GM23248 (cell line): ENCODE measurements at regions not wholly inside any gene's neighbourhood (a gene's known extent, or its start where the extent isn't known, plus 50 kb on each side); places are given as distances from the start of the nearest gene placed in this dataset.

Experiments
- DNase-seq: peaks from one replicate; pipeline ENCODE4 v3.0.0-alpha.2; 2015
- H2AFZ ChIP-seq: fragments of 200-600 bp; sonication (generic); 2 replicates; pipeline ENCODE4 v1.6.1; 2016; ENCODE audit warnings: antibody characterized with exemption
- H3F3A ChIP-seq: fragments of 200-600 bp; sonication (generic); 2 replicates; pipeline ENCODE4 v1.6.1; 2016; ENCODE audit warnings: mild to moderate bottlenecking, antibody characterized with exemption, mixed run types; ENCODE audit not compliant: insufficient read depth
- H3K27ac ChIP-seq: fragments of 200-600 bp; sonication (generic); 2 replicates; pipeline ENCODE4 v1.5.1; 2016; ENCODE audit warnings: mild to moderate bottlenecking
- H3K27me3 ChIP-seq: fragments of 200-600 bp; sonication (generic); replicated peaks from 2 replicates; pipeline ENCODE4 v1.6.1; 2016; ENCODE audit warnings: mild to moderate bottlenecking; ENCODE audit not compliant: insufficient read depth
- H3K36me3 ChIP-seq: fragments of 200-600 bp; sonication (generic); 2 replicates; pipeline ENCODE4 v1.6.1; 2016; ENCODE audit warnings: low read depth, mild to moderate bottlenecking
- H3K4me1 ChIP-seq: fragments of 200-600 bp; sonication (generic); 2 replicates; pipeline ENCODE4 v1.6.1; 2016; ENCODE audit warnings: mild to moderate bottlenecking; ENCODE audit not compliant: insufficient read depth
- H3K4me2 ChIP-seq: fragments of 200-600 bp; sonication (generic); one replicate; pipeline ENCODE4 v1.6.1; 2016; ENCODE audit warnings: mild to moderate bottlenecking; ENCODE audit not compliant: unreplicated experiment
- H3K4me3 ChIP-seq: fragments of 200-600 bp; sonication (generic); 2 replicates; pipeline ENCODE4 v1.5.1; 2016; ENCODE audit warnings: mild to moderate bottlenecking
- H3K79me2 ChIP-seq: fragments of 200-600 bp; sonication (generic); 2 replicates; pipeline ENCODE4 v1.6.1; 2016; ENCODE audit warnings: mild to moderate bottlenecking; ENCODE audit not compliant: insufficient read depth
- H3K9ac ChIP-seq: fragments of 200-600 bp; sonication (generic); 2 replicates; pipeline ENCODE4 v1.6.1; 2016; ENCODE audit warnings: mild to moderate bottlenecking
- H3K9me2 ChIP-seq: fragments of 200-600 bp; sonication (generic); 2 replicates; pipeline ENCODE4 v1.6.1; 2016; ENCODE audit warnings: mixed run types, mild to moderate bottlenecking, moderate library complexity; ENCODE audit not compliant: insufficient read depth
- H3K9me3 ChIP-seq: fragments of 200-600 bp; sonication (generic); one replicate; pipeline ENCODE4 v1.6.1; 2017; ENCODE audit warnings: low read depth
- H4K20me1 ChIP-seq: fragments of 200-600 bp; sonication (generic); 2 replicates; pipeline ENCODE4 v1.6.0; 2016; ENCODE audit not compliant: insufficient read depth
- EZH2 ChIP-seq: fragments of 200-600 bp; sonication (generic); IDR thresholded peaks from 2 replicates; pipeline ENCODE4 v1.6.1; 2018; ENCODE audit warnings: antibody characterized with exemption, mild to moderate bottlenecking; ENCODE audit not compliant: insufficient read depth, poor library complexity, severe bottlenecking
- EZH2phosphoT487 ChIP-seq: fragments of 200-600 bp; sonication (generic); IDR thresholded peaks from 2 replicates; pipeline ENCODE4 v1.6.1; 2018; ENCODE audit warnings: antibody characterized with exemption, moderate library complexity, mild to moderate bottlenecking, low read depth; ENCODE audit not compliant: insufficient read depth
- WGBS, 2 experiments: methylation state at CpG; one replicate each; pipeline ENCODE4 v1.1.6; 2015 to 2017; ENCODE audit warnings: low lambda C conversion rate in 2 of 2, low coverage in 1 of 2; ENCODE audit errors: missing lambda C conversion rate in 2 of 2; 5-methylcytosine and 5-hydroxymethylcytosine counted together
- in situ Hi-C: fragments of 300-500 bp; cut with MboI; formaldehyde crosslinking; loops from 2 replicates; pipeline ENCODE4 v1.15.0; 2020

GRCh38 chr2:188919824-188920223 is 54.3 kb upstream of the COL3A1 start:
- H3K36me3 ChIP-seq: no peaks in the 10 kb centered on the region
- no peak overlapping the region for H2AFZ ChIP-seq
- no peaks in the 10 kb centered on the region for H3K79me2 ChIP-seq
- no peak overlapping the region for H3K4me2 ChIP-seq
- no peak overlapping the region for H3K4me3 ChIP-seq
- TF ChIP-seq EZH2: no peak
- no peak for TF ChIP-seq EZH2phosphoT487
- H4K20me1 ChIP-seq: no peaks in the 10 kb centered on the region
- no peak for DNase-seq
- no peak overlapping the region for H3K27ac ChIP-seq
- no peak overlapping the region for H3K9ac ChIP-seq
- H3K4me1 ChIP-seq: no peaks in the 10 kb centered on the region
- H3K9me3 ChIP-seq: no peaks in the 10 kb centered on the region
- H3K27me3 ChIP-seq: no peaks in the 10 kb centered on the region
- WGBS, 2 experiments: 97 to 100% methylated on average over 2 of the region's 2 CpGs
- H3K9me2 ChIP-seq: no peaks in the 10 kb centered on the region
- no peaks in the 10 kb centered on the region for H3F3A ChIP-seq
- in situ Hi-C loops: no loop called here

GRCh38 chr2:188922191-188922590 is 52.0 kb upstream of the COL3A1 start:
- no peaks in the 10 kb centered on the region for H3K9me3 ChIP-seq
- in situ Hi-C loops: no loop called here
- H4K20me1 ChIP-seq: no peaks in the 10 kb centered on the region
- 95 to 97% methylated on average over 1 of the region's 1 CpG for WGBS, 2 experiments
- H3K4me1 ChIP-seq: no peaks in the 10 kb centered on the region
- no peaks in the 10 kb centered on the region for H3K79me2 ChIP-seq
- no peak for DNase-seq
- H3K27ac ChIP-seq: no peak overlapping the region
- H3K27me3 ChIP-seq: no peaks in the 10 kb centered on the region
- no peaks in the 10 kb centered on the region for H3K9me2 ChIP-seq
- H2AFZ ChIP-seq: no peak overlapping the region
- no peaks in the 10 kb centered on the region for H3F3A ChIP-seq
- H3K9ac ChIP-seq: no peak overlapping the region
- TF ChIP-seq EZH2 (no peak), EZH2phosphoT487 (no peak)
- no peaks in the 10 kb centered on the region for H3K36me3 ChIP-seq
- H3K4me2 ChIP-seq: no peak overlapping the region
- no peak overlapping the region for H3K4me3 ChIP-seq
